ENCODE measurements at regions not wholly inside any gene's neighbourhood (a gene's known extent, or its start where the extent isn't known, plus 50 kb on each side); places are given as distances from the start of the nearest gene placed in this dataset.

GRCh38 chr3:18143258-18143780 lies 281.8 kb downstream of the SATB1 start:
- DNase-seq (ENCODE audit: low read depth), result no peak
- H3K9ac ChIP-seq (ENCODE audit: low read length), result no peak overlapping the region
- H3K4me3 ChIP-seq (ENCODE audit: low read length), result no peak overlapping the region

DNA sequence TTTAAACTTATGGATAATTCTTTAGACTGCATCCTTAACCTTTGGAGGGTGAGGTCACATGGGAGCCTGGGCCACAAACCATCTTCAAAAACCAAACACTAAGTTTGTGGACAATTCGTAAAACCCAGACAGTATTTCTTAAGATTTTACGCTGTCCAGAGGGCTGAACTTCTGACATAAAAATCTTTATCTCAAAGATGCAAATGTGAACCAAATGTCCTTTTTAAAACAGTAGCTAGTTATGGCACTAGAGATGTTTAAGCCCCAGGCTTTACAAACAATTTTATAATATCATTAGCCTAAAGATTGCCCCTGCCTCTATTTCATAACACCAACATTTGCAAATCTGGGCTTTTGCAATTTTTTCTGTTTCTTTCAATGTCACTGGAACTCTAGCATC lies 287.2 kb downstream of the SATB1 start:
- no peak overlapping the region for H3K4me3 ChIP-seq (ENCODE audit: low read length)
- no peaks in the 10 kb centered on the region for H3K36me3 ChIP-seq (ENCODE audit: control insufficient read depth, insufficient read depth, low read length, severe bottlenecking)
- no peak for DNase-seq (ENCODE audit: low read depth)
- no peaks in the 10 kb centered on the region for H3K27me3 ChIP-seq (replicated peaks; ENCODE audit: control insufficient read depth, insufficient read depth, low read length)
- H3K4me1 ChIP-seq (ENCODE audit: control insufficient read depth, insufficient read depth, low read length), result peaks cover 29% of the 10 kb centered on the region
- no peak overlapping the region for H3K9ac ChIP-seq (ENCODE audit: low read length)
- no peaks in the 10 kb centered on the region for H3K9me3 ChIP-seq (ENCODE audit: control insufficient read depth, low read length)

More at GRCh38 chr3:18143258-18143780, 281.8 kb downstream of the SATB1 start:
- Histone ChIP-seq H3K36me3 (ENCODE audit: control insufficient read depth, insufficient read depth, low read length, severe bottlenecking) (no peaks in the 10 kb centered on the region), H3K9me3 (ENCODE audit: control insufficient read depth, low read length) (no peaks in the 10 kb centered on the region), H3K27me3 (replicated peaks; ENCODE audit: control insufficient read depth, insufficient read depth, low read length) (no peaks in the 10 kb centered on the region), H3K4me1 (ENCODE audit: control insufficient read depth, insufficient read depth, low read length) (peaks cover 3% of the 10 kb centered on the region)

DNA sequence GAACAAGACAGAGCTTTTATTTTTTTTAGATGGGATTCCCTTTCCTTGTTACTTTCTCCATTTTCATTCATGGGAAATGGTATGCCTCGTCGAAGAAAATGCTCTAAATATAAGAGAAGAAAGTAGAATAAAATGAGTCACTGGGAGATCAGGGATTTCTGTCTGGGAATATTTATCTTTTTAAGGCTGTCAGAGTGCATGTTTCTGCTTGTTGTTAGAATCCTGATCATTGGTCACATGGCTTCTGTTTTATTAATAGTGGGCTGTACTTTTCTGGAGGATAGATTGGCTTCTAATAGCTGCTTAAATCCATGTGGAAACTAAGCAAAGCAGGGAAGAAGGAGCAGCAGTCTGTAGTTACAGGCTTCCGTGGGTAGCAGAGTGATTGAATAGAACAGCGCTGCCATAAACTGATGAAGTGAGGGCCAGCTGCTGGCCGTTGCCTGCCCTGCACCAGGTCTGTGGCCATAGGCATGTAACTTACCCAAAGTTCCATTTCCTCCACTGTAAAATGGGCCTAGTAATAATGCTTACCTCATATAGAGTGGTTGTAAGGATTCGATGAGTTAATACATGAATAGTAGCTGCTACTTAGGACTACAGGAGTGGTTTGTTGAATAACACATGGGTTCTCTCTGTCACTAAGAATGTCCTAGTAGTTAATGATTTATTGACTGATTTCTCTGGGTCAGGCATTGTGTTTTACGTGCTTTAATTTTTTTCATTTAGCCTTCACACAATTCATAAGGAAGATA lies 289.9 kb downstream of the SATB1 start:
- Histone ChIP-seq H3K9ac (ENCODE audit: low read length) (peak overlapping the region; percentile 9), H3K36me3 (ENCODE audit: control insufficient read depth, insufficient read depth, low read length, severe bottlenecking) (no peaks in the 10 kb centered on the region), H3K9me3 (ENCODE audit: control insufficient read depth, low read length) (no peaks in the 10 kb centered on the region), H3K4me3 (ENCODE audit: low read length) (no peak overlapping the region), H3K4me1 (ENCODE audit: control insufficient read depth, insufficient read depth, low read length) (peaks cover 31% of the 10 kb centered on the region), H3K27me3 (replicated peaks; ENCODE audit: control insufficient read depth, insufficient read depth, low read length) (no peaks in the 10 kb centered on the region)
- DNase-seq (ENCODE audit: low read depth), result no peak

GRCh38 chr3:18134386-18135059 lies 290.6 kb downstream of the SATB1 start:
- Histone ChIP-seq H3K27me3 (replicated peaks; ENCODE audit: control insufficient read depth, insufficient read depth, low read length) (no peaks in the 10 kb centered on the region), H3K9me3 (ENCODE audit: control insufficient read depth, low read length) (no peaks in the 10 kb centered on the region), H3K4me3 (ENCODE audit: low read length) (no peak overlapping the region), H3K4me1 (ENCODE audit: control insufficient read depth, insufficient read depth, low read length) (peaks cover 31% of the 10 kb centered on the region), H3K9ac (ENCODE audit: low read length) (peak overlapping the region; percentile 9), H3K36me3 (ENCODE audit: control insufficient read depth, insufficient read depth, low read length, severe bottlenecking) (no peaks in the 10 kb centered on the region)
- DNase-seq (ENCODE audit: low read depth), result peak; percentile 81

DNA sequence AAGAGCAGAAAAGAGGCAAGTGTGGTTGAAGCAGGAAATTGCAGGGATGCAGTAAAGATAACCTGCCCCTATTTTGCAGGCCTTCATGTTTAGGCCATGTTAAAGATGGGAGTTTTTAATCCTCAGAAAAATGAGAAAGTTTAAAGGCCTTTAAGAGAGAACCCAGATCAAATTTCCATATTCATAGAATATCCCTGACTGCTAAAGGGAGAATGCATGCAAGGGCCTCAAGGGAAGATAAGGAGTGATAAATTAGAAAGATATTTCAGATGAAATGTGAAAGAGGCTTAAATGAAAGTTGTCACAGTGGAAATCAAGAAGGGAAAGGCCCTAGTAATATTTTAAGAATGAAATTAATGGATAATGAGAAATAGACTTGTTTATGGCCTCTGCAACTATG lies 292.1 kb downstream of the SATB1 start:
- no peak overlapping the region for H3K9ac ChIP-seq (ENCODE audit: low read length)
- H3K36me3 ChIP-seq (ENCODE audit: control insufficient read depth, insufficient read depth, low read length, severe bottlenecking), result no peaks in the 10 kb centered on the region
- peaks cover 25% of the 10 kb centered on the region for H3K4me1 ChIP-seq (ENCODE audit: control insufficient read depth, insufficient read depth, low read length)
- no peak for DNase-seq (ENCODE audit: low read depth)
- H3K4me3 ChIP-seq (ENCODE audit: low read length), result no peak overlapping the region
- no peaks in the 10 kb centered on the region for H3K9me3 ChIP-seq (ENCODE audit: control insufficient read depth, low read length)
- no peaks in the 10 kb centered on the region for H3K27me3 ChIP-seq (replicated peaks; ENCODE audit: control insufficient read depth, insufficient read depth, low read length)

DNA sequence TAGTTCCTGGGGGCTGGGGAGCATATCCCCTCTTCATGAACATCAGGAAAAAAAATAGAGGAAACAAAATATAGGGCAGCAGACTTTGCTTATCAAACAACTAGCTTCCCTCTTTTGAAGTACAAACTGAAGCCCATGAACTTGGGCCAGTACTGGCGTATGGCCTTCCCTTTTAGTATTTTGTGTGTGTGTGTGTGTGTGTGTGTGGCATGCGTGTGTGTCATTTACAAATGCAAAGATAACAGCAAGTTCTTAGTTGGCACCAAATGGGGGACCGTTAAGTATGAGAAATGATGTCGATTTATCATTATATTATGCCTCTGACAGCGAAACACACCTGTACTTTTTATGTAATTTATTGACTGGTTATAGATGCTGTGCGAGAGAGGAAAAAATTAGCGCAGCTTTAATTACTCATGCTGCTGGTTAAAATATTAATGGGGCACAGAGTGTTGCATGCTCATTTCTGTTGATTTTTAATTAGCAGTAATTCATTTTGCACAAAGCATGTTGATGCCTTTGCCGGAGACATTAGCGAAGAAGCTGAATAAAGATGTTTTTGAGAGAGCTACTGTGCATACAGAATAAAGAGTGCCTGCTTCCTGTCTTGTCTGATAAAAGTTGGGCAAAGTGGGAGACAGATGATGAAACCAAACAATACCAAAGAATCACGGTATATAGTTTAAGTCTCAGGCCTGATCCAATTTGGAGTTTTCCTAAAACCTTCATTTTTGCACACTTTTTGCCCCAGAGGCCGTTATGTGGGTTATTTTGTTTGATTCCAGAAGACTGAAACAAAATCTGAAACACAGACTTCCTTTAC lies 297.1 kb downstream of the SATB1 start:
- Histone ChIP-seq H3K27me3 (replicated peaks; ENCODE audit: control insufficient read depth, insufficient read depth, low read length) (no peaks in the 10 kb centered on the region), H3K9ac (ENCODE audit: low read length) (no peak overlapping the region), H3K9me3 (ENCODE audit: control insufficient read depth, low read length) (no peaks in the 10 kb centered on the region), H3K4me3 (ENCODE audit: low read length) (no peak overlapping the region), H3K4me1 (ENCODE audit: control insufficient read depth, insufficient read depth, low read length) (peaks cover 3% of the 10 kb centered on the region), H3K36me3 (ENCODE audit: control insufficient read depth, insufficient read depth, low read length, severe bottlenecking) (no peaks in the 10 kb centered on the region)
- no peak for DNase-seq (ENCODE audit: low read depth)

DNA sequence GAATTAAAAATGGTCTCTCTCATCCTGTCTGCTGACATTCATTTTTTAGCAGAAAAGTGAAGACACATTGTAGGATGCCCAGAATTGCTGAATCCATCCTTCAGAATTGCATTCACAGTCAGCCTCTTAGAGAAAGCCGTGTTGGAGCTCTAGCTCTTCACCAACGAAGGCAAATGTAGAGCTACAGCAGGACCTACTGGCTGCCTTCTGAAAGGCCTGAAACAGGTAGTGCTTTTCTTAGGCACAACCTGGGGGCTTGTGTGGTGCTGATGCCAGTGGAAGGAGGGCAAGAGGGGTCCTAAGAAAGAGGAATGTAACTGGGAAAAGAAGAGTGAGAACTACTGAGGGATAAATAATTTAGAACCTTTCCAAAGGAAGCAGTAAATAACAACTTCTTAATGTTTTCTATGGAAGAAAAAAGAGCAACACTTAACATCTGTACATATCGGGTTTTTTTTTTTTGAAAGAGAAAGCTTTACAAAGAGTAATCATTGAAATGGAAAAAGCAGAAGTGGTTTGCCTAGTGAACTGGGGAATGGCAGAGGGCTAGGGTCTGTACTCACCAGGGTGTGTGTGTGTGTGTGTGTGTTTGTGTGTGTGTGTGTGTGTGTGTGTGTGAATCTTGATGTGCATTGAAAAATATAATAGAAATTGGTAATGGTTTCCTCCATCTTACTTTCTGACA lies 297.8 kb downstream of the SATB1 start:
- H3K4me1 ChIP-seq (ENCODE audit: control insufficient read depth, insufficient read depth, low read length), result no peaks in the 10 kb centered on the region
- no peaks in the 10 kb centered on the region for H3K36me3 ChIP-seq (ENCODE audit: control insufficient read depth, insufficient read depth, low read length, severe bottlenecking)
- no peak for DNase-seq (ENCODE audit: low read depth)
- no peak overlapping the region for H3K9ac ChIP-seq (ENCODE audit: low read length)
- no peaks in the 10 kb centered on the region for H3K27me3 ChIP-seq (replicated peaks; ENCODE audit: control insufficient read depth, insufficient read depth, low read length)
- no peak overlapping the region for H3K4me3 ChIP-seq (ENCODE audit: low read length)
- no peaks in the 10 kb centered on the region for H3K9me3 ChIP-seq (ENCODE audit: control insufficient read depth, low read length)

- no peaks in the 10 kb centered on the region for H3K36me3 ChIP-seq (ENCODE audit: control insufficient read depth, insufficient read depth, low read length, severe bottlenecking)
- no peaks in the 10 kb centered on the region for H3K9me3 ChIP-seq (ENCODE audit: control insufficient read depth, low read length)
- no peak for DNase-seq (ENCODE audit: low read depth)
- H3K27me3 ChIP-seq (replicated peaks; ENCODE audit: control insufficient read depth, insufficient read depth, low read length), result no peaks in the 10 kb centered on the region
- H3K4me3 ChIP-seq (ENCODE audit: low read length), result no peak overlapping the region
- H3K9ac ChIP-seq (ENCODE audit: low read length), result no peak overlapping the region
- no peaks in the 10 kb centered on the region for H3K4me1 ChIP-seq (ENCODE audit: control insufficient read depth, insufficient read depth, low read length)
These were observed 298.4 kb downstream of the SATB1 start for GRCh38 chr3:18126772-18127171.

DNA sequence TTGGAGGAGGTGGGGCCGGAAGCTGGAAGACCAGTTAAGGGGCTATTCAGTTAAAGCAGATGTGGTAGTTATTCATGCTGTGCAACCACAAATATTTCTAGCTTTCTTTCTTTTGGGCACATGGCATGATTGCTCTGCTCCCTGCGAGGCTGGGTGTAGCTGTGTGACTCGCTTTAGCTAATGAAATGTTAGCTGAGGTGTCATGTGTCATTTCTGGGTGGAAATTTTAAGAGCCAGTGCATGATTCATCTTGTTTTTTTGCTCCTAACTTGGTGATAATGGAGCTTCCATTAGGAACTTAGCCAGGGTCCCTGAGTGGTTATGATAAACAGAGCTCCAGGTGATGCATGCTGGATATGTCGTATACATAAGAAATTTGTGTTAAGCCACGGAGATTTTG lies 300.6 kb downstream of the SATB1 start:
- no peaks in the 10 kb centered on the region for H3K27me3 ChIP-seq (replicated peaks; ENCODE audit: control insufficient read depth, insufficient read depth, low read length)
- peak; percentile 47 for DNase-seq (ENCODE audit: low read depth)
- no peaks in the 10 kb centered on the region for H3K36me3 ChIP-seq (ENCODE audit: control insufficient read depth, insufficient read depth, low read length, severe bottlenecking)
- H3K4me3 ChIP-seq (ENCODE audit: low read length), result no peak overlapping the region
- H3K4me1 ChIP-seq (ENCODE audit: control insufficient read depth, insufficient read depth, low read length), result peaks cover 4% of the 10 kb centered on the region
- H3K9ac ChIP-seq (ENCODE audit: low read length), result no peak overlapping the region
- no peaks in the 10 kb centered on the region for H3K9me3 ChIP-seq (ENCODE audit: control insufficient read depth, low read length)

GRCh38 chr3:18122264-18122663 lies 302.9 kb downstream of the SATB1 start:
- Histone ChIP-seq H3K27me3 (replicated peaks; ENCODE audit: control insufficient read depth, insufficient read depth, low read length) (no peaks in the 10 kb centered on the region), H3K9me3 (ENCODE audit: control insufficient read depth, low read length) (no peaks in the 10 kb centered on the region), H3K36me3 (ENCODE audit: control insufficient read depth, insufficient read depth, low read length, severe bottlenecking) (no peaks in the 10 kb centered on the region), H3K9ac (ENCODE audit: low read length) (no peak overlapping the region), H3K4me3 (ENCODE audit: low read length) (no peak overlapping the region), H3K4me1 (ENCODE audit: control insufficient read depth, insufficient read depth, low read length) (peaks cover 4% of the 10 kb centered on the region)
- DNase-seq (ENCODE audit: low read depth), result no peak

Data from adipocyte (in vitro differentiated cells).